Left kidney (tissue), 1 donor: ENCODE measurements at regions not wholly inside any gene's neighbourhood (a gene's known extent, or its start where the extent isn't known, plus 50 kb on each side); places are given as distances from the start of the nearest gene placed in this dataset.

ENCODE experiments used
- DNase-seq: peaks from one replicate; pipeline ENCODE4 v3.0.0-alpha.2; 2013

- no peak for DNase-seq
Measured at GRCh38 chr15:39281094-39281493, 299.8 kb upstream of the THBS1 start.

DNA sequence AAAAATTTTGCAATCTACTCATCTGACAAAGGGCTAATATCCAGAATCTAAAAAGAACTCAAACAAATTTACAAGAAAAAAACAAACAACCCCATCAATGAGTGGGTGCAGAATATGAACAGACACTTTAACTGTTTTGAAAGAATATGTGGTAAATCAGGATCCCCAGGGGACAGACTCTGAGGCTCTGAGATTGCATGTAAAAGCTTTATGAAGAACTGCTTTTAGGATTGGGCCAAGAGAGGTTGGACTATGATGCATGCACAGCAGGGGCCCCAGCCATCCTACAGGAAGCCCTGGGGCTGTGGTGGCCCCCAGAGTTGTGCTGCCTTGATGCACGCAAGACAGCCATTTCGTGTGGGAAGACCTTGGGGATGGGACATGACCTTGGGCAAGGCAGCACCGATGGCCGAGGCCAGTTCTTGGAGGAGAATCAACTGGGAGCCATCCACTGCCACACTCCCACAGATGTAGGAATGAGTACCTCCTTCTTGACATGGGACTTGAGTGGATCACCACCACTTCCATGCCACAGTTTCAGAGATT, 298.1 kb upstream of the THBS1 start:
- no peak for DNase-seq

GRCh38 chr15:39283531-39283930, 297.3 kb upstream of the THBS1 start:
- DNase-seq: no peak

- no peak for DNase-seq
Measured at GRCh38 chr15:39285071-39285470, 295.8 kb upstream of the THBS1 start.

DNA sequence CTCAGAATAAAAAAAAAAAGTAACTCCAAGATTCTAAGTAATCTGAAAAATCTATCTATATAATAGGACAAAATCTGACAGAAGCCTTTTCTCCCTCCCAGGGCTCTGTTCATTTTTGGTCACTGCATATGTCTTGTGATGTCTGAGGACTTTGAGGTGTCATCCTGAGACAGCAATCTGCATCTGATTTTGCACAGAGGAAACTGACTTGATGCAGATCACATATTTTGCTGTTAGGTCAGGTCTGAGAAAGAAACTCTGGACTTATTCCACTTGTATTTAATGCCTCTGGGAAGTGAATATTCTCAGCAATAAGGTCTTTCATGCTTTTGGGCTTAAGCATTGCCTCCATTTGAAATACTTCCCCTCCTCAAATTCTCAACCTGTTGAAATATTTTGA, 295.2 kb upstream of the THBS1 start:
- no peak for DNase-seq

DNA sequence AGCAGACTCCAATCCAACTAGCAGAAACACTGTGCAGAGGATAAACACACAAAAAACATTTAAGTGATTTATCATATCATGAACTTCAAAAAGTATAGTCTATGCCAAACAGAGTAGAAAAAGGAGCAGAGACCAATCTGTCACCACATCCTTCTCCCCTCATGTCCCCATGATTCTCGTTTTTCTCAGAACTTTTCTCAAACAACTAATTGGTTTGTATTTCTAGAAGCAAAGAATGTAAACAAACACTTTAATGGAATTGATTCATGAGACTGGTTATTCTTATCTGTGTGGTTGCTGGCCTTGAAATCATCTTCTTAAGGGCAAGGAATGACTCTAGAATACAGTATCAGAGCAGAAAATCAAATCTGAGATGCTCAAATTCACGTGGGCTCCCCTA, 294.2 kb upstream of the THBS1 start:
- no peak for DNase-seq

DNA sequence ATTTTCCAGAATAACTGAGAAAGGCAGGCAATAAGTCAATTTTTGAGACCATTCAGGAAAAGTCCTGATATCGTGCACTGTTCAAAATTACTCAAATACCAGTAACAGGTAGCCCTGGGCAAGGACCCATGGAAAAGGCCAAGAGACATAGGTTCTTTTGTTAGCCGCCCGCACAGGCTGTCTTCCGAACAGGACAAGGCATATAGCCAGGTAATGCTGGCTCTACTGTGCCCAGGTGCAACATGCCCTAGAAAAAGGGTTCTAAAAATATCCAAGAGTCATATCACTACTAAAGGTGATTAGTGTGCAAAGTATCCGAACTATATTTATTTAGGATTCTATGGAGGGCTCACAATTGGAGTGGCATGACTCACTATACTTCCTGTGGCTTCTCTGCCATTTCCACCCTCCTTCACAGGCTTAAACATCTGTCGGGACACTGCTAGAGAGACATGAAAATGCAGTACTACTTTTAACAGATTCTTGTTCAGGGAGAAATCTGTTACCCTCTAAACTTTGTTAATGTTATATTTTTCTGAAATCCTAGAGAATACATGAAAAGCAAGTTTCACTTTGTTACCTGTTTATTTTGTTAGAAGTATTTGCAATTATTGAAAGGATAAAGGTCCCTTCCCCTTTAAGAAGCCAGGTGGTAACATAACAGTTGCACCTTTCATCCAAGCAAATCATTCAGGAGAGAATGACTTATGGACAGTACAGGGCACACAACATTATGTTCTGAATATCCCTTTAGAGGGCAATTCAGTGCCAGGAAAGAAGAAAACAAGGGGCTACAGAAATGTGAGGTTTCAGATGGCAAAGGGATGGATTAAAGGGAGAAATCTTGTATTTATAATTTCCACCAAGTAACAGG, 293.3 kb upstream of the THBS1 start:
- no peak for DNase-seq

- DNase-seq: no peak
Measured at GRCh38 chr15:39290711-39291435, 290.0 kb upstream of the THBS1 start.

GRCh38 chr15:39291690-39292089, 289.2 kb upstream of the THBS1 start:
- DNase-seq: no peak

DNA sequence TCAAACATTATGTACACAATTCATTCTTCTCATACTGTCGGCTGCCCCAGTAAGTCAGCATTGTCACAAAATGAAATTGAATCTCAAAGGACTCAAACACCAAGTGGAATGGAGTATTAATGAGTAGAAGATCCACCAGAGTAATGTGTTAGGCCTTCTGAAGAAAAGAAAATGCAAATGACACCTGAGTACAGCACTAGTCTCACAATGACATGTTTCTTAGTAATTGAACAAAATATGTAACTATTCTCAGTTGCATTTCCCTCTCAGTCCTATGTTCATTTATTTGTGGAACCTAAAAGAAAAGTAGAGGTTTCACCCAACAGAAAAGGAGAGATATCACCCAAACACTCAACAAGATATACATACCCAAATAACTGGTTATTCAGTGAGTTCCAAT, 283.9 kb upstream of the THBS1 start:
- DNase-seq: no peak

DNA sequence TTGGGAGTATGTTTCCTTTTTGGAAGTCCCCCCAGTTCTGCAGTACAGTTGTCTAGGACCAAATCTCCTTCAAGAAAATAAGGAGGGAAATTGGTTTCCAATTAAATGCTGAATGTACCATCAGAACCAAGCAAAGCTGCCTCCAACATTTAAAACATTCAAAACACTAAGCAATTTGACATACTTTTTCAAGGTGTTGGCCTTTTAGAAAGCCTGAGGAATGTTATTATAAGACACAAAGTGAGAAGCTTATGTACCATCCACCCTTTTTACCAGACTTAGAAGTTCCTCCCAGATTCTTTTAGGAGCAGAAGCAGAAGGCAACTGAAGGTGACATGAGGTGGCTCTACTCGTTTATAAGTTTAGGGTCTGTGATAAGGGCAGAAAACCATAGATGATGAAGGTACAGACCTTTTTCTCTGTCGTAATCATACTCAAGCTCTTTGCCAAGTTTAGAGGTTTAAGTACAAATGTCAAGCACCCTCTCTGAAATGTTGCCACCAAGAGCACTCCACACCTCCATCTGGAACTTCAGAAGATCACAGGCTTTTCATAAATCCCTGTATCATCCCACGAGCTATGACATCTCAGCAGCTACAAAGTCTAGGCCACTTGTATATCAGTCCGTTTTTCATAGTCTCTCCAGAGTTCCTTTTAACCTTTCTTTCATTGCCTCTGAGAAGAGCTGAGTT, 282.5 kb upstream of the THBS1 start:
- no peak for DNase-seq

DNA sequence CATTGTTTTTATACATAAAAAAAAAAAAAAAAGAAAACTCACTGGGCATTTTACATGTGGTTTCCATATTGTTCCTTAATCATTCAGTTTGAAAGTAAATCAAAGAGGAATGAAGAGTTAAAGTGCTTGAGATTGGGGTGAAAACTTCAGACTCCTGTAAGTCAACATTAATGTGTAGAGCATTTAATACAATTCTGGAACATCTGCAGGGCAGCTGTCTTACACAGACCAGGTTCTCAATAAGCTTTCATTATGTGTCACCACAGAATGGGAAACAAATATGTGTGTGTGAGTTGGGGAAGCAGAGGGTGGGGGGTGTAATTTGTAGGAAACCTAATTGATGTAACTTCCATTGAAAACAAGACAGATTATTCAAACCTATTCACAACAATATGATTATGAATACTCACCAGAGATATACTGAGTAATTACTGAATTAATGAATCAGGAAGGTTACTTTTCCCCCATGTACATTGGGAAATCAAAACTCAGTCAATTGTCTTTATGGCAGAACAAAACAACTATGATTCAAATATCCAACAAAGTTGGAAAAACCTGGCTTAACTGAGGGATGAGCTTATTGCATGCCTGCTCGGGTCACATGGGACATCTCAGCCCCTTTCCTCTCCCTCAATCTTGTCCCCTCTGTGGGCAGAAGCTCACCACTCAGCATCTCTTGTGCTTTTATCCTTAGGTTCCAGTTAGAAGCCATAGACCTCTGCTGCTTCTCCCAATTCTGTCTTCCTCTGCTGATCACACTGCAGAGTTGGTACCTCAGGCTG, 281.2 kb upstream of the THBS1 start:
- DNase-seq: no peak

GRCh38 chr15:39300451-39301153, 280.3 kb upstream of the THBS1 start:
- no peak for DNase-seq

GRCh38 chr15:39301589-39301999, 279.3 kb upstream of the THBS1 start:
- DNase-seq: no peak

- DNase-seq: no peak
Measured at GRCh38 chr15:39302936-39303335, 277.9 kb upstream of the THBS1 start.

DNA sequence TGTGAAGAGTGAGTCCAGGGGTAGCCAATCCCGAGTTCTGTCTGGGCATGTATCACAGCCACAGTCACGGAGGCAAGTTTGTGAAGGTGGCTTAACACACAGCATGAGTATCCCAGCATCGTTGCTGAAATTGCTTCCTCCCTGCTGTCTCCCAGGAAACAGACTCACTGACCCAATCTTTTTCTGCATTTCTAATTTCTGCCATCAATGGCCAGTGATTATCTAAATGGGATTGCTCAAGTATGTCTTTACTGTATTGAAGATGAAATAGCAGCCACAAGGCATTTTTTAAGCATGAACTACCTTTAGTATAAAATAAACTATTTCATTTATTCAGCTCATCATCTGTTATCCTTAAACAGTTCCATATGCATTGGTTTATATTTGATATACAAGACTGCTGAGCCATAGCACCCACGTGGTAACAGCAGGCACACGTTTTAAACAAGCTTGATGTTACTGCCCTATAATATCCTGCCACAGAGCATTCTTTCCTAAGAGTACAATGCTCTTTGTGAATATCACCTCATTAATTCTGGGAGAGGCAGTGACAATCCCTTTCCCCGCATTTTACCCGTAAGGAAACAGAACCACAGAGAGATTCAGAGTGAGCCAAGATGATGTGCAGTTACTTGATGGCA, 276.6 kb upstream of the THBS1 start:
- no peak for DNase-seq

DNA sequence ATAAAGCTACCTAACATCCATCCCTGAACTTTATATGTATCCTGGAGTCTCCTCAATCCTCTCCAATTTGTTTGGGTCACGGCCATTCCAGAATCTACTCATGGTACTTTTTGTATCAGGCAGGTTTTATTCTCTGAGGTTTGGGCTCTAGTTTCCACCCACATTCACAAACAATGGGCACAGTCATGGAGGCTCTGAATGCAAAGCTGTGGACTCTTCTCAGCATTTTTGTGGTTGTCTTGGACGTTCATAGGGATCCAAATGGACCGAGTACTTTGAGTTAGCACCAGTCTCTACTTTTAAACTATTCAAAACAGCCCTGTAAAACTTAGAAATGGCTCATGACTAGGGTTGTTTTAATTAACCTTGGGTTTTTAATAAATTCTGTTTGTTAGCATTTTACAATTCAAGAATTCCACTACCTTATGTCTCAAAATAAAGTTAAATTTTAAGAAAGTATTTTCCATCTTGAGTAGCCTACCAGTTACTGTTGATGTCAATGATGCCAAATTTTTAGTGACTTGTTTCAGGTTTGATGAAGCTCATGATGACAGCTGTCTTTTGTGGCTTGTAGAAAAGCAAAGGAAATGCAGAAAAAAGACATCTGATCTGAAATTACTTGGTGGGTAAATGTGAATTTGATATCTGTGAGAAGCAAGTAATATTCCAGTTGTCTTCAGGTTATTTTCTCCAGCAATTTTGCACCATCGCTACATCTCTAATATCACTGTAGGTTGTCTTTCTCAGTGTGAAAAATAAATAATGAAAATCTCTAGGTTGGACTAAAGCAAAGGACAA, 275.7 kb upstream of the THBS1 start:
- no peak for DNase-seq

- DNase-seq: no peak
Measured at GRCh38 chr15:39310633-39311032, 270.2 kb upstream of the THBS1 start.

DNA sequence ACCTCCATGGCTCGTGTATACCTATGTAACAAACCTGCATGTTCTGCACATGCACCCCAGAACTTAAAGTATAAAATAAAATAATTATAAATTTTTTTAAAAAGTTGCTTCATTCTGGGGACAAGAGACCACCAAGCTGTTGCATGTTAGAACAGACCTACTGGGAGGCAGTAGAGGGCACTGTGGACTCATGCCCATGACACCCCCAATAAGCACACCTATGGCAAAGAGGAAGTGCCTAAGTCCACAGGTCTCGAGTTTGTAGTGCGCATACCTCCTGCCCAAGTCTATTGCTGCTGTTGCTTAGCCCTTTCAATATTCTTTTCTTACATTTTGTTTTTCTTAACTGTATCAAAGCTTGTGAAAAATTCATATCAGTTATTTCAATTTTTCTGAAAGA, 267.9 kb upstream of the THBS1 start:
- no peak for DNase-seq

- DNase-seq: no peak
Measured at GRCh38 chr15:39313467-39313866, 267.4 kb upstream of the THBS1 start.
